GM12878 (cell line): ENCODE measurements at regions not wholly inside any gene's neighbourhood (a gene's known extent, or its start where the extent isn't known, plus 50 kb on each side); places are given as distances from the start of the nearest gene placed in this dataset.

Source experiments
- CTCF ChIP-seq, 3 experiments: IDR thresholded peaks in 2 of 3; conservative IDR thresholded peaks in 1 of 3; 2 replicates each; pipeline ENCODE4 v1.5.1; 2011; ENCODE audit warnings: low read depth in 3 of 3, low read length in 3 of 3, mild to moderate bottlenecking in 3 of 3, control low read depth in 2 of 3, moderate library complexity in 2 of 3, inconsistent platforms in 1 of 3, mixed read lengths in 1 of 3; ENCODE audit not compliant: control insufficient read depth in 2 of 3, insufficient read depth in 1 of 3; ENCODE audit errors: extremely low read depth in 1 of 3
- EP300 ChIP-seq, 2 experiments: fragments of 150-350 bp in 1 of 2; IDR thresholded peaks; 2 replicates each; pipeline ENCODE4 v1.6.1; 2011 to 2012; ENCODE audit warnings: low read depth in 2 of 2, low read length in 2 of 2, borderline replicate concordance in 1 of 2, improper control_type of control experiment in 1 of 2, inconsistent platforms in 1 of 2; ENCODE audit not compliant: control insufficient read depth in 1 of 2
- HDGF ChIP-seq: fragments of 450-650 bp; IDR thresholded peaks from 2 replicates; pipeline ENCODE4 v1.6.1; 2016; ENCODE audit warnings: antibody characterized with exemption
- IRF5 ChIP-seq: fragments of 450-650 bp; IDR thresholded peaks from 2 replicates; pipeline ENCODE4 v1.6.1; 2017; ENCODE audit warnings: borderline replicate concordance
- NFIC ChIP-seq: IDR thresholded peaks from 2 replicates; pipeline ENCODE4 v1.6.1; 2012; ENCODE audit warnings: low read depth, mild to moderate bottlenecking, inconsistent platforms, low read length, moderate library complexity
- NR2C2 ChIP-seq: IDR thresholded peaks from 2 replicates; pipeline ENCODE4 v1.6.1; 2011; ENCODE audit warnings: borderline replicate concordance, low read depth; ENCODE audit not compliant: control insufficient read depth, insufficient read length
- PBX3 ChIP-seq: IDR thresholded peaks from 2 replicates; pipeline ENCODE4 v1.6.1; 2011; ENCODE audit warnings: mild to moderate bottlenecking, low read depth, low read length, moderate library complexity; ENCODE audit not compliant: insufficient replicate concordance
- POLR2A ChIP-seq: IDR thresholded peaks from 2 replicates; pipeline ENCODE4 v1.6.1; 2011; ENCODE audit warnings: low read depth, mild to moderate bottlenecking, low read length

- TF ChIP-seq EP300 (IDR thresholded peaks at IDR 0.05; ENCODE audit: borderline replicate concordance in 1 of 2, control insufficient read depth in 1 of 2, low read depth in 2 of 2, low read length in 2 of 2) (peak; percentile 39 to 54; a peak in 2 of 4 replicates), HDGF (no peak), NR2C2 (no peak), POLR2A (peak; percentile 53; the same call in 1 of the 2 replicates), IRF5 (no peak), CTCF (IDR thresholded peaks at IDR 0.05 in 2 of 3, conservative IDR thresholded peaks at IDR 0.05 in 1 of 3; ENCODE audit: control insufficient read depth in 2 of 3, extremely low read depth in 1 of 3, insufficient read depth in 1 of 3, low read depth in 3 of 3, low read length in 3 of 3) (no peak), PBX3 (peak; percentile 59), NFIC (no peak)
Measured at GRCh38 chr20:53839423-53840176, 230.8 kb downstream of the BCAS1 start.
